SK-N-SH treated with all-trans-retinoic acid at 6 μM for 48 hours (cell line): ENCODE measurements at regions not wholly inside any gene's neighbourhood (a gene's known extent, or its start where the extent isn't known, plus 50 kb on each side); places are given as distances from the start of the nearest gene placed in this dataset.

Experiments
- ATAC-seq: fragments of 200-7000 bp; cut with Tn5 transposase; 3 replicates; pipeline ENCODE4 v1.9.1; 2020; ENCODE audit warnings: mild to moderate bottlenecking, moderate library complexity
- ARNTL ChIP-seq: fragments of 450-650 bp; formaldehyde crosslinking; IDR thresholded peaks from 2 replicates; pipeline ENCODE4 v1.5.0; 2020; ENCODE audit warnings: low read depth, mild to moderate bottlenecking, moderate library complexity, borderline replicate concordance
- BACH2 ChIP-seq: fragments of 250-450 bp; sonication (Bioruptor Pico); IDR thresholded peaks from 2 replicates; pipeline ENCODE4 v1.9.0; 2021; ENCODE audit warnings: mild to moderate bottlenecking, borderline replicate concordance
- CSDC2 ChIP-seq: fragments of 250-450 bp; sonication (Bioruptor Pico); IDR thresholded peaks from 2 replicates; pipeline ENCODE4 v1.5.0; 2020; ENCODE audit warnings: mild to moderate bottlenecking, moderate library complexity
- CSRNP3 ChIP-seq: fragments of 250-450 bp; sonication (Bioruptor Pico); IDR thresholded peaks from 2 replicates; pipeline ENCODE4 v1.5.1; 2021; ENCODE audit warnings: mild to moderate bottlenecking, moderate library complexity
- ESRRG ChIP-seq: fragments of 250-450 bp; sonication (Bioruptor Pico); IDR thresholded peaks from 2 replicates; pipeline ENCODE4 v1.6.1; 2021; ENCODE audit warnings: mild to moderate bottlenecking
- GLIS3 ChIP-seq: fragments of 250-450 bp; sonication (Bioruptor Pico); IDR thresholded peaks from 2 replicates; pipeline ENCODE4 v1.5.0; 2020; ENCODE audit warnings: mild to moderate bottlenecking, moderate library complexity
- ISL1 ChIP-seq: fragments of 250-450 bp; sonication (Bioruptor Pico); IDR thresholded peaks from 2 replicates; pipeline ENCODE4 v2.1.2; 2022; ENCODE audit warnings: mild to moderate bottlenecking, moderate library complexity
- OSR1 ChIP-seq: fragments of 250-450 bp; sonication (Bioruptor Pico); IDR thresholded peaks from 2 replicates; pipeline ENCODE4 v1.8.0; 2022; ENCODE audit warnings: moderate library complexity, mild to moderate bottlenecking, inconsistent platforms
- PPARA ChIP-seq: fragments of 250-450 bp; sonication (Bioruptor Pico); IDR thresholded peaks from 2 replicates; pipeline ENCODE4 v1.5.0; 2020; ENCODE audit warnings: mild to moderate bottlenecking, borderline replicate concordance
- RARB ChIP-seq: fragments of 250-450 bp; sonication (Bioruptor Pico); IDR thresholded peaks from 2 replicates; pipeline ENCODE4 v1.8.0; 2021; ENCODE audit warnings: mild to moderate bottlenecking, moderate library complexity
- SNAI2 ChIP-seq: fragments of 250-450 bp; sonication (Bioruptor Pico); IDR thresholded peaks from 2 replicates; pipeline ENCODE4 v1.5.0; 2020; ENCODE audit warnings: mild to moderate bottlenecking, moderate library complexity
- TOX ChIP-seq: fragments of 250-450 bp; sonication (Bioruptor Pico); IDR thresholded peaks from 2 replicates; pipeline ENCODE4 v1.8.0; 2021; ENCODE audit warnings: mild to moderate bottlenecking, moderate library complexity, borderline replicate concordance
- ZC3H10 ChIP-seq: fragments of 250-450 bp; sonication (Bioruptor Pico); IDR thresholded peaks from 2 replicates; pipeline ENCODE4 v1.5.1; 2021; ENCODE audit warnings: mild to moderate bottlenecking, moderate library complexity
- ZFP30 ChIP-seq: fragments of 450-650 bp; formaldehyde crosslinking; IDR thresholded peaks from 2 replicates; pipeline ENCODE4 v1.5.0; 2022; ENCODE audit warnings: mild to moderate bottlenecking, moderate library complexity
- ZNF565 ChIP-seq: fragments of 450-650 bp; formaldehyde crosslinking; conservative IDR thresholded peaks from 2 replicates; pipeline ENCODE4 v1.5.0; 2020; ENCODE audit warnings: low read depth, mild to moderate bottlenecking, moderate library complexity
- ZNF70 ChIP-seq: fragments of 450-650 bp; formaldehyde crosslinking; IDR thresholded peaks from 2 replicates; pipeline ENCODE4 v1.5.0; 2020; ENCODE audit warnings: mild to moderate bottlenecking, moderate library complexity
- ZNF8 ChIP-seq: fragments of 450-650 bp; formaldehyde crosslinking; IDR thresholded peaks from 2 replicates; pipeline ENCODE4 v1.5.0; 2020; ENCODE audit warnings: mild to moderate bottlenecking, moderate library complexity
- TF ChIP-seq, protein P1 (sequence below): fragments of 250-450 bp; sonication (Bioruptor Pico); IDR thresholded peaks from 2 replicates; pipeline ENCODE4 v1.8.0; 2021; ENCODE audit warnings: low read depth, mild to moderate bottlenecking, moderate library complexity, borderline replicate concordance
- TF ChIP-seq, protein P2 (sequence below): fragments of 250-450 bp; sonication (Bioruptor Pico); IDR thresholded peaks from 2 replicates; pipeline ENCODE4 v1.5.1; 2020; ENCODE audit warnings: low read depth, mild to moderate bottlenecking, moderate library complexity
- TF ChIP-seq, protein P3 (sequence below): fragments of 250-450 bp; sonication (Bioruptor Pico); IDR thresholded peaks from 2 replicates; pipeline ENCODE4 v1.5.0; 2020; ENCODE audit warnings: mild to moderate bottlenecking, moderate library complexity

GRCh38 chr7:387132-388022 lies 97.4 kb downstream of the FOXL3 start:
- TF ChIP-seq ESRRG (CRISPR knock-in tag) (no peak), SNAI2 (CRISPR knock-in tag) (no peak), ARNTL (CRISPR knock-in tag) (no peak), ZNF565 (CRISPR knock-in tag) (no peak), CSRNP3 (CRISPR knock-in tag) (no peak), BACH2 (CRISPR knock-in tag) (no peak), TOX (CRISPR knock-in tag) (no peak), ZC3H10 (CRISPR knock-in tag) (no peak), ZNF8 (CRISPR knock-in tag) (no peak), RARB (CRISPR knock-in tag) (no peak), PPARA (CRISPR knock-in tag) (no peak), ISL1 (CRISPR knock-in tag) (no peak), OSR1 (CRISPR knock-in tag) (no peak), ZFP30 (no peak), ZNF70 (CRISPR knock-in tag) (no peak)
- TF ChIP-seq, protein P1, sequence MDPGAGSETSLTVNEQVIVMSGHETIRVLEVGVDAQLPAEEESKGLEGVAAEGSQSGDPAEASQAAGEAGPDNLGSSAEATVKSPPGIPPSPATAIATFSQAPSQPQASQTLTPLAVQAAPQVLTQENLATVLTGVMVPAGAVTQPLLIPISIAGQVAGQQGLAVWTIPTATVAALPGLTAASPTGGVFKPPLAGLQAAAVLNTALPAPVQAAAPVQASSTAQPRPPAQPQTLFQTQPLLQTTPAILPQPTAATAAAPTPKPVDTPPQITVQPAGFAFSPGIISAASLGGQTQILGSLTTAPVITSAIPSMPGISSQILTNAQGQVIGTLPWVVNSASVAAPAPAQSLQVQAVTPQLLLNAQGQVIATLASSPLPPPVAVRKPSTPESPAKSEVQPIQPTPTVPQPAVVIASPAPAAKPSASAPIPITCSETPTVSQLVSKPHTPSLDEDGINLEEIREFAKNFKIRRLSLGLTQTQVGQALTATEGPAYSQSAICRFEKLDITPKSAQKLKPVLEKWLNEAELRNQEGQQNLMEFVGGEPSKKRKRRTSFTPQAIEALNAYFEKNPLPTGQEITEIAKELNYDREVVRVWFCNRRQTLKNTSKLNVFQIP = no peak
- TF ChIP-seq, protein P2, sequence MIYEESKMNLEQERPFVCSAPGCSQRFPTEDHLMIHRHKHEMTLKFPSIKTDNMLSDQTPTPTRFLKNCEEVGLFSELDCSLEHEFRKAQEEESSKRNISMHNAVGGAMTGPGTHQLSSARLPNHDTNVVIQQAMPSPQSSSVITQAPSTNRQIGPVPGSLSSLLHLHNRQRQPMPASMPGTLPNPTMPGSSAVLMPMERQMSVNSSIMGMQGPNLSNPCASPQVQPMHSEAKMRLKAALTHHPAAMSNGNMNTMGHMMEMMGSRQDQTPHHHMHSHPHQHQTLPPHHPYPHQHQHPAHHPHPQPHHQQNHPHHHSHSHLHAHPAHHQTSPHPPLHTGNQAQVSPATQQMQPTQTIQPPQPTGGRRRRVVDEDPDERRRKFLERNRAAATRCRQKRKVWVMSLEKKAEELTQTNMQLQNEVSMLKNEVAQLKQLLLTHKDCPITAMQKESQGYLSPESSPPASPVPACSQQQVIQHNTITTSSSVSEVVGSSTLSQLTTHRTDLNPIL (CRISPR knock-in tag) = no peak
- TF ChIP-seq, protein P3, sequence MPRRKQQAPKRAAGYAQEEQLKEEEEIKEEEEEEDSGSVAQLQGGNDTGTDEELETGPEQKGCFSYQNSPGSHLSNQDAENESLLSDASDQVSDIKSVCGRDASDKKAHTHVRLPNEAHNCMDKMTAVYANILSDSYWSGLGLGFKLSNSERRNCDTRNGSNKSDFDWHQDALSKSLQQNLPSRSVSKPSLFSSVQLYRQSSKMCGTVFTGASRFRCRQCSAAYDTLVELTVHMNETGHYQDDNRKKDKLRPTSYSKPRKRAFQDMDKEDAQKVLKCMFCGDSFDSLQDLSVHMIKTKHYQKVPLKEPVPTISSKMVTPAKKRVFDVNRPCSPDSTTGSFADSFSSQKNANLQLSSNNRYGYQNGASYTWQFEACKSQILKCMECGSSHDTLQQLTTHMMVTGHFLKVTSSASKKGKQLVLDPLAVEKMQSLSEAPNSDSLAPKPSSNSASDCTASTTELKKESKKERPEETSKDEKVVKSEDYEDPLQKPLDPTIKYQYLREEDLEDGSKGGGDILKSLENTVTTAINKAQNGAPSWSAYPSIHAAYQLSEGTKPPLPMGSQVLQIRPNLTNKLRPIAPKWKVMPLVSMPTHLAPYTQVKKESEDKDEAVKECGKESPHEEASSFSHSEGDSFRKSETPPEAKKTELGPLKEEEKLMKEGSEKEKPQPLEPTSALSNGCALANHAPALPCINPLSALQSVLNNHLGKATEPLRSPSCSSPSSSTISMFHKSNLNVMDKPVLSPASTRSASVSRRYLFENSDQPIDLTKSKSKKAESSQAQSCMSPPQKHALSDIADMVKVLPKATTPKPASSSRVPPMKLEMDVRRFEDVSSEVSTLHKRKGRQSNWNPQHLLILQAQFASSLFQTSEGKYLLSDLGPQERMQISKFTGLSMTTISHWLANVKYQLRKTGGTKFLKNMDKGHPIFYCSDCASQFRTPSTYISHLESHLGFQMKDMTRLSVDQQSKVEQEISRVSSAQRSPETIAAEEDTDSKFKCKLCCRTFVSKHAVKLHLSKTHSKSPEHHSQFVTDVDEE (CRISPR knock-in tag) = no peak
- ATAC-seq = no peak

DNA sequence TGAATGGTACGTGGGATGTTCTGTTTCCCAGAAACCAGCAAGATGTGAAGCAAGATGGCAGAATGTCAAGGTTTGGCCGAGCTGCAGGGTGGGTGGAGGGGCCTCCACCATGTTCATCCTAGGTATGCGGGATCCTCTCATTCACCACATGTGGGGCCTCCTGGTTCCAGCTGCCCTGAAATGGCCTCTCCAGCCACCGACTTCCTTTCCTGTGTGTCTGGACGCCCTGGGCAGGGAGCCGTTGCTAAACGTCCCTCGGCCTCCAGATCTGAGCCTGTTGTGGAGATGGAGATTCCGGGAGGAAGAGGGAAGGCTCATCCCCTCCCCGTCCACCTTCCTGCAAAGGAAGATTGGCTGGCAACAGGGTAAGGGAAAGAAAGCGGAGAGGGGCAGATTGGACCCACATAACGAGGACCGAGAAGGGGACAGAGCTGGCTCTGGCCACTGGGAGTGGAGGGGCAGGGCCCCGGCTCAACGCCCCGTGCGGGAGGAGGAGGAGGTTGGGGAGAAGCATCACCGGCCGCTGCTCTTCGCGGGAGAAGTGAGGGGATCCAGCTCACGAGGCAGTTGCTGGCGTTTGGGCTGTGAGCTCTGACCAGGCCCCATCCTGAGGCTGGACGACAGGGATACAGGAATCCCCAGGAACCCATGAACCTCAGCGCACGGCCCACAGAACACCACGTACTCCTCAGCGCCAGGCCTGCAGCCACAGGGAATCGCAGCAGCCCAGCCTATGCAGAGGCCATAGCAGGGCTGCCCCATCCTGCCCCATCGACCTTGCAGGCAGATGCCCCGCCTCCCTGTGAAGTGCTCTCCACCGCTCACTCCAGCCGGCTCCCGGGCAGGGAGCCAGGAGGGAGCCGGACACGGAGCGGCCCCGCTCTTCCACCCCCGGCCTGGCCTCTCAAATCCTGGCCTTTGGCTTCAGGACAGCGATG lies 98.3 kb downstream of the FOXL3 start:
- TF ChIP-seq BACH2 (CRISPR knock-in tag) (no peak), GLIS3 (CRISPR knock-in tag) (no peak), CSDC2 (CRISPR knock-in tag) (no peak), ZFP30 (no peak), SNAI2 (CRISPR knock-in tag) (no peak)
- TF ChIP-seq, protein P3 (CRISPR knock-in tag) = no peak
- no peak for ATAC-seq
